ENCODE measurements at regions not wholly inside any gene's neighbourhood (a gene's known extent, or its start where the extent isn't known, plus 50 kb on each side); places are given as distances from the start of the nearest gene placed in this dataset.

GRCh38 chr5:166795756-166796155, 1495.7 kb upstream of the WWC1 start:
- no peak overlapping the region for H3K4me2 ChIP-seq (ENCODE audit: insufficient read depth, low read length)
- no peaks in the 10 kb centered on the region for H3K79me2 ChIP-seq (ENCODE audit: control insufficient read depth, insufficient read depth, low read length)
- no peaks in the 10 kb centered on the region for H3K27me3 ChIP-seq (ENCODE audit: control insufficient read depth in 2 of 2, insufficient read depth in 2 of 2, low read length in 2 of 2)
- no TSS peak for BruUV-seq (replicated peaks)
- no peak overlapping the region for H3K27ac ChIP-seq (ENCODE audit: insufficient read depth, low read depth, low read length)
- dilution Hi-C loops (cut with MboI; ENCODE audit: extremely low pct_ligation_motif_present, low sequenced_read_pairs), result no loop called here
- no peaks in the 10 kb centered on the region for H3K9me1 ChIP-seq (replicated peaks; ENCODE audit: control insufficient read depth, extremely low read depth, insufficient read depth, low read length)
- no peaks in the 10 kb centered on the region for H4K20me1 ChIP-seq (replicated peaks; ENCODE audit: control insufficient read depth, extremely low read depth, insufficient read depth, low read length)
- DNase-seq (ENCODE audit: low read depth, low spot score) (no peak), FAIRE-seq (no peak)
- H3K9me3 ChIP-seq (replicated peaks; ENCODE audit: control insufficient read depth, insufficient read depth, low read length), result no peaks in the 10 kb centered on the region
- H3K4me3 ChIP-seq (replicated peaks in 1 of 3; ENCODE audit: insufficient read depth in 1 of 3, low read depth in 1 of 3, low read length in 3 of 3), result no peak overlapping the region
- TF ChIP-seq FOS (IDR thresholded peaks at IDR 0.05; ENCODE audit: borderline replicate concordance, insufficient read depth, low read length) (no peak), CTCF (IDR thresholded peaks at IDR 0.05; ENCODE audit: extremely low read depth in 1 of 2, insufficient read depth in 1 of 2, low read depth in 1 of 2, low read length in 2 of 2) (no peak), GATA2 (IDR thresholded peaks at IDR 0.05; ENCODE audit: insufficient read depth, insufficient read length, low read depth, low read length) (no peak), JUN (IDR thresholded peaks at IDR 0.05; ENCODE audit: borderline replicate concordance, insufficient read depth, insufficient read length, low read depth) (no peak), EZH2 (IDR thresholded peaks at IDR 0.05; ENCODE audit: borderline replicate concordance, low read depth, low read length, severe bottlenecking) (no peak), POLR2A (IDR thresholded peaks at IDR 0.05; ENCODE audit: low read depth, low read length) (no peak), POLR2AphosphoS5 (IDR thresholded peaks at IDR 0.05; ENCODE audit: insufficient read depth, low read depth, low read length) (no peak), MYC (IDR thresholded peaks at IDR 0.05; ENCODE audit: low read depth, low read length) (no peak), MAX (IDR thresholded peaks at IDR 0.05; ENCODE audit: insufficient read depth, insufficient read length) (no peak)
- ChIA-PET POLR2A (no interaction called here), CTCF (no interaction called here)
- no peaks in the 10 kb centered on the region for H3K4me1 ChIP-seq (ENCODE audit: control insufficient read depth, extremely low read depth, insufficient read depth, low read length)
- no peaks in the 10 kb centered on the region for H3K36me3 ChIP-seq (ENCODE audit: control insufficient read depth in 2 of 2, extremely low read depth in 1 of 2, insufficient read depth in 2 of 2, low read length in 2 of 2)
- intact Hi-C loops (cut with micrococcal nuclease), result no loop called here
- no peak overlapping the region for H3K9ac ChIP-seq (replicated peaks; ENCODE audit: extremely low read depth, insufficient read depth, low read length)
- H2AFZ ChIP-seq (ENCODE audit: low read depth, low read length), result no peak overlapping the region

Data from endothelial cell of umbilical vein (primary cell).